ENCODE measurements at regions not wholly inside any gene's neighbourhood (a gene's known extent, or its start where the extent isn't known, plus 50 kb on each side); places are given as distances from the start of the nearest gene placed in this dataset.
"Not testable (repeated sequence)": the region's sequence is repeated elsewhere in the genome, so short reads cannot be mapped to it uniquely, and the experiment has no call there.

DNA sequence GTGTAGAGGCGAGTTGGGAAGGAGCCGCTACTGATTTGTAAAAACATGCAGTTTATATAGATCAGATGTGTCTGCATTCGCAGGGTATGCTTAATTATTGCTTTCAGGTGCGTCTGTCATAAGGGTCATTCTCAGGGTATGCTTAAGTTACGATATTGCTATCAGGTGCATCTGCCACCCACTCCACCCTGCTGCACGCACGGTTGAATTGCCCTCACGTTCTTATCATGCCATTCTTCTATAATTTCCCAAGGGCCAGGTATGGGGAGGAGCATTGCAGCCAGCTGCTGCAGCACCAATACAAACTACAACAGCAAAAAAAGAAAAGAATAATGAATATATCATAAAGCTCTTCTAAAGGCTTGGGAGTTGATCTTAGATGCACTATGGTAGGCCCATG lies 230.0 kb downstream of the KBTBD8 start:
- Histone ChIP-seq H3K9ac (ENCODE audit: insufficient read length, low read depth) (no peak overlapping the region), H3K27me3 (ENCODE audit: insufficient read depth, insufficient read length) (no peaks in the 10 kb centered on the region), H3K36me3 (ENCODE audit: insufficient read depth, insufficient read length, low read length) (no peaks in the 10 kb centered on the region), H3K9me3 (ENCODE audit: insufficient read depth, low read length) (no peaks in the 10 kb centered on the region), H3K4me3 (ENCODE audit: insufficient read length, low read depth) (no peak overlapping the region), H3K4me1 (ENCODE audit: insufficient read depth, insufficient read length) (no peaks in the 10 kb centered on the region)
- no peak for TF ChIP-seq SUZ12 (IDR thresholded peaks at IDR 0.05; ENCODE audit: extremely low read depth, insufficient read depth, insufficient read length)
- no peak for TF ChIP-seq YY1 (IDR thresholded peaks at IDR 0.05; ENCODE audit: insufficient read depth, insufficient read length)
- TF ChIP-seq ZNF274 (IDR thresholded peaks at IDR 0.05; ENCODE audit: low read depth, low read length), result no peak
- DNase-seq (ENCODE audit: low read depth, low spot score), result no peak

DNA sequence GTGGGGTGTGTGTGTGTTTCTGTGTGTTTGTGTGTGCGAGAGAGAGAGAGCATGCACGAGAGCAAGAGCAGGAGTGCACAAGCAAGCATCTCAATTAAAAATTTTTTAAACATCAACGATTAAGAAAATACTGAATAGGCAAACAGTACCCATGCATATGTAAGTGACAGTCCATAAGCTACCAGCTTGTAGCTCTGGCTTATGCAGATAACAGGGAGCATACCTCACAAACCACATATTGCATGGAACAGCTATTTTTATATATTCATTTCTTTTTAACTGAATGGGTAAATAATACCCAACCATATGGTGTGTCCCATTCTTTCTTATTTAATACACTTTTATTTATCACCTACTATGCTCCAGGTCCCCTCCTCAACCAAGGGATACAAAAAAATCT lies 234.5 kb downstream of the KBTBD8 start:
- DNase-seq (ENCODE audit: low read depth, low spot score), result no peak
- Histone ChIP-seq H3K27me3 (ENCODE audit: insufficient read depth, insufficient read length) (no peaks in the 10 kb centered on the region), H3K36me3 (ENCODE audit: insufficient read depth, insufficient read length, low read length) (no peaks in the 10 kb centered on the region), H3K9me3 (ENCODE audit: insufficient read depth, low read length) (no peaks in the 10 kb centered on the region), H3K4me1 (ENCODE audit: insufficient read depth, insufficient read length) (no peaks in the 10 kb centered on the region), H3K4me3 (ENCODE audit: insufficient read length, low read depth) (no peak overlapping the region), H3K9ac (ENCODE audit: insufficient read length, low read depth) (no peak overlapping the region)
- TF ChIP-seq ZNF274 (IDR thresholded peaks at IDR 0.05; ENCODE audit: low read depth, low read length), result no peak
- no peak for TF ChIP-seq SUZ12 (IDR thresholded peaks at IDR 0.05; ENCODE audit: extremely low read depth, insufficient read depth, insufficient read length)
- no peak for TF ChIP-seq YY1 (IDR thresholded peaks at IDR 0.05; ENCODE audit: insufficient read depth, insufficient read length)

DNA sequence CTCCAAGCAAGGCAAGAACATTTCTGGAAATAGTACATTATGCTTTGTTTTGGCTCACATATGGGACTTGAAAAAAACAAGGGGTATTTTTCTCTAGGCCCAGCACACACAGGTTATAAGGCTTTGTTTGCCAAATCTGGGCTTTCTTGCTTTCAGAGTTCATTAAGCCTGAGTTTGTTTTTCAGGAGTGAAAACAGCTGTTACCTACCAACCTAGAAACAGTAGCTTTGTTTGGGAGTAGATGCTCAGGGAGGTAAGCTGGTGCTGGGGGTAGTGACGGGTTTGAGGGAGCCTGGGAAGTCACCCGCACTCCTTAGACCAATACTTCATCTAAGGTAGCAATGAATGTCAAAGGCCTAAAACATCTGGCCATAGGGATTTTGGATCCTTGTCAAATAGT lies 241.2 kb downstream of the KBTBD8 start:
- H3K36me3 ChIP-seq (ENCODE audit: insufficient read depth, insufficient read length, low read length), result no peaks in the 10 kb centered on the region

DNA sequence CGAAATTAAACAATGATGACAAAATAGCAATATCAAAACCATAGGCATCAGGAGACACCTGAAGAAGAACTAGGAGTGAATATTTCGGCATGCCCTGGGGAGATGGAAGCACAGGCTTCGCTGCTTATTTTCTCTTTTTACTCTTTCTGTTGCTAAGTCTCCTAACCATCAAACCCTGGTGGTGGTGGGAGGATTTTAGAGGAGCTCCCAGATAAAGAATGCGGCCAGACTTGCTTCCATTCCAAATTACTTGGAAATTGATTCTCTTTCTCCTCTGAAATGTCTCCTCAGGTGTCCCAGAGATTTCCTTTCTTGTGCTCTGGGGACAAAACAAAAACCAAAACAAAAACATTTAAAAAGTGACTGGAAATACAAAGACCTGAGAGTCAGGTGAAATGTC lies 243.0 kb downstream of the KBTBD8 start:
- Histone ChIP-seq H3K9me3 (ENCODE audit: insufficient read depth, low read length) (no peaks in the 10 kb centered on the region), H3K4me3 (ENCODE audit: insufficient read length, low read depth) (no peak overlapping the region), H3K27me3 (ENCODE audit: insufficient read depth, insufficient read length) (no peaks in the 10 kb centered on the region), H3K4me1 (ENCODE audit: insufficient read depth, insufficient read length) (no peaks in the 10 kb centered on the region), H3K9ac (ENCODE audit: insufficient read length, low read depth) (no peak overlapping the region), H3K36me3 (ENCODE audit: insufficient read depth, insufficient read length, low read length) (no peaks in the 10 kb centered on the region)
- TF ChIP-seq ZNF274 (IDR thresholded peaks at IDR 0.05; ENCODE audit: low read depth, low read length) (no peak), YY1 (IDR thresholded peaks at IDR 0.05; ENCODE audit: insufficient read depth, insufficient read length) (no peak), SUZ12 (IDR thresholded peaks at IDR 0.05; ENCODE audit: extremely low read depth, insufficient read depth, insufficient read length) (no peak)
- DNase-seq (ENCODE audit: low read depth, low spot score), result no peak

More for the DNA sequence above, 241.2 kb downstream of the KBTBD8 start:
- H3K27me3 ChIP-seq (ENCODE audit: insufficient read depth, insufficient read length), result no peaks in the 10 kb centered on the region
- no peaks in the 10 kb centered on the region for H3K4me1 ChIP-seq (ENCODE audit: insufficient read depth, insufficient read length)
- no peak for DNase-seq (ENCODE audit: low read depth, low spot score)
- H3K9me3 ChIP-seq (ENCODE audit: insufficient read depth, low read length), result no peaks in the 10 kb centered on the region
- H3K9ac ChIP-seq (ENCODE audit: insufficient read length, low read depth), result no peak overlapping the region
- TF ChIP-seq SUZ12 (IDR thresholded peaks at IDR 0.05; ENCODE audit: extremely low read depth, insufficient read depth, insufficient read length) (no peak), ZNF274 (IDR thresholded peaks at IDR 0.05; ENCODE audit: low read depth, low read length) (no peak), YY1 (IDR thresholded peaks at IDR 0.05; ENCODE audit: insufficient read depth, insufficient read length) (no peak)
- no peak overlapping the region for H3K4me3 ChIP-seq (ENCODE audit: insufficient read length, low read depth)

DNA sequence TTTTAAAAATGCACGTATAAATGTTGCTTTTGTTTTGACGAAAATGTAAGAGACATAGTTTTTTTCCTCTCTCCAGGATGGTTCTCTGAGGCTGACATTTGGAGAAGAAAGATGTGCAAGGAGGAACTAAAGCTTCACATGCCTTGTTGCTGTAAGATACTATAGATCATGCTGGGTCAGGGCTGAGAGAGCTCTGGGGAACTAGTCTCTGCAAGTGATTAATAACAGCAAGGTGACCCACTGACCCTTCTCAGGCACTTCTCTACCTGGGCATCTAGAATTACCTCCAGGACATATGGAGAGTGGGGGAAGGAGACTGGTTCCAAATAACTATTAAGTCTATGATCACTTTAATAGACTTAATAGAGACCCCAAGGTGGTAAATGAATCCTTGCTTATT lies 246.0 kb downstream of the KBTBD8 start:
- no peak for TF ChIP-seq ZNF274 (IDR thresholded peaks at IDR 0.05; ENCODE audit: low read depth, low read length)
- TF ChIP-seq SUZ12 (IDR thresholded peaks at IDR 0.05; ENCODE audit: extremely low read depth, insufficient read depth, insufficient read length), result no peak
- TF ChIP-seq YY1 (IDR thresholded peaks at IDR 0.05; ENCODE audit: insufficient read depth, insufficient read length), result no peak

DNA sequence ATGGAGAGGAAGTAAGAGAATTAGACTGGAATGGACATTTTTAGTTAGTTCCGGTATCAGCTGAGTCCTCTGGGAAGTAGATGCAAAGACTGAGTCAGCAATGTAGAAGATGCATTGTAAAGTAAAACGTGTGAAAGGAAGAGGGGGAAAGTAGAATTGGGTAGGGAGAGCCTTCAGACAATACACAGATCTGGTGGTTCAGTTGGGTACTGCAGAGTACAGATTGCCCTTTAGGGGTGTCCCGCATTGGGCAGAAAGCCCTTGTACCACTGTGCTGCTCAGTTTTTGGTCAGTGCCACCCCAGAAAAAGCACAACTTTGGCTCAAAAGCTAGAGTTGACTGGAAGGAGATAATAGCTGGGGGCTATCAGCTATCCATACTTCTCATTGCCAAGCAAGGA lies 247.4 kb downstream of the KBTBD8 start:
- no peak for DNase-seq (ENCODE audit: low read depth, low spot score)
- no peak overlapping the region for H3K9ac ChIP-seq (ENCODE audit: insufficient read length, low read depth)
- TF ChIP-seq YY1 (IDR thresholded peaks at IDR 0.05; ENCODE audit: insufficient read depth, insufficient read length) (no peak), SUZ12 (IDR thresholded peaks at IDR 0.05; ENCODE audit: extremely low read depth, insufficient read depth, insufficient read length) (no peak), ZNF274 (IDR thresholded peaks at IDR 0.05; ENCODE audit: low read depth, low read length) (no peak)
- no peaks in the 10 kb centered on the region for H3K9me3 ChIP-seq (ENCODE audit: insufficient read depth, low read length)
- no peaks in the 10 kb centered on the region for H3K4me1 ChIP-seq (ENCODE audit: insufficient read depth, insufficient read length)
- H3K27me3 ChIP-seq (ENCODE audit: insufficient read depth, insufficient read length), result no peaks in the 10 kb centered on the region
- no peak overlapping the region for H3K4me3 ChIP-seq (ENCODE audit: insufficient read length, low read depth)
- H3K36me3 ChIP-seq (ENCODE audit: insufficient read depth, insufficient read length, low read length), result no peaks in the 10 kb centered on the region

More for the DNA sequence above, 246.0 kb downstream of the KBTBD8 start:
- H3K4me3 ChIP-seq (ENCODE audit: insufficient read length, low read depth), result no peak overlapping the region
- no peaks in the 10 kb centered on the region for H3K27me3 ChIP-seq (ENCODE audit: insufficient read depth, insufficient read length)
- no peak for DNase-seq (ENCODE audit: low read depth, low spot score)
- no peaks in the 10 kb centered on the region for H3K36me3 ChIP-seq (ENCODE audit: insufficient read depth, insufficient read length, low read length)
- H3K4me1 ChIP-seq (ENCODE audit: insufficient read depth, insufficient read length), result no peaks in the 10 kb centered on the region
- H3K9me3 ChIP-seq (ENCODE audit: insufficient read depth, low read length), result no peaks in the 10 kb centered on the region
- no peak overlapping the region for H3K9ac ChIP-seq (ENCODE audit: insufficient read length, low read depth)

DNA sequence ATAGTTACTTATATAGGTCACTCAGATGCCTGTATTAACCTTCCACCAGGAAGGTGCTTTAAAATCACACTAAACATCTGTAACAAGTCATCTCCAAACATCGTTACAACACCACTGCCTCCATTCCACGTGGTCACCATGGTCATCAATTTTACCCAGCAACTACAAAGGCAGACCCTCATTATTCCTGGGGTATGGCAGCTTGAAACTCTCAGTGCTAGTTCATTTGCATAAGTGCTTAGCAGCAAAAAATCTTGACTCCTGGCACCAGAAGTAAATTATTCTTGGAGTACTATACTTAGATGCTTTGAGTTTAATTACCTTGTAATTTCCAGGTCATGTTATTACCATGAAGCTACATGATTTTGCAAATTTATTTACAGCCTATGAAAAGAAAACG lies 250.6 kb downstream of the KBTBD8 start:
- Histone ChIP-seq H3K9ac (ENCODE audit: insufficient read length, low read depth) (no peak overlapping the region), H3K27me3 (ENCODE audit: insufficient read depth, insufficient read length) (no peaks in the 10 kb centered on the region), H3K36me3 (ENCODE audit: insufficient read depth, insufficient read length, low read length) (no peaks in the 10 kb centered on the region), H3K4me1 (ENCODE audit: insufficient read depth, insufficient read length) (no peaks in the 10 kb centered on the region), H3K9me3 (ENCODE audit: insufficient read depth, low read length) (peaks cover 5% of the 10 kb centered on the region; the same call in 1 of the 2 replicates), H3K4me3 (ENCODE audit: insufficient read length, low read depth) (no peak overlapping the region)
- TF ChIP-seq SUZ12 (IDR thresholded peaks at IDR 0.05; ENCODE audit: extremely low read depth, insufficient read depth, insufficient read length) (no peak), ZNF274 (IDR thresholded peaks at IDR 0.05; ENCODE audit: low read depth, low read length) (no peak), YY1 (IDR thresholded peaks at IDR 0.05; ENCODE audit: insufficient read depth, insufficient read length) (no peak)
- DNase-seq (ENCODE audit: low read depth, low spot score), result no peak

DNA sequence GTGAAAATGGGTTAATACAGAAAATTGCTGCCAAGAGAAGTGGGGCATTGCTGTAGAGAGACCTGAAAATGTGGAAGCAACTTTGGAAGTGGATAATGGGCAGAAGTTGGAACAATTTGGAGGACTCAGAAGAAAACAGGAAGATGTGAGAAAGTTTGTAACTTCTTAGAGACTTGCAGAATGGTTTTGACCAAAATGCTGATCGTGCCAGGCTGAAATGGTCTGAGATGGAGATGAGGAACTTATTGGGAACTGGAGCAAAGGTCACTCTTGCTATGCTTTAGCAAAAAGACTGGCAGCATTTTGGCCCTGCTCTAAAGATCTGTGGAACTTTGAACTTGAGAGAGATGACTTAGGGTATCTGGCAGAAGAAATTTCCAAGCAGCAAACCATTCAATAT lies 254.8 kb downstream of the KBTBD8 start:
- H3K9ac ChIP-seq (ENCODE audit: insufficient read length, low read depth); H3K9me3 ChIP-seq (ENCODE audit: insufficient read depth, low read length); H3K4me3 ChIP-seq (ENCODE audit: insufficient read length, low read depth); DNase-seq (ENCODE audit: low read depth, low spot score); H3K36me3 ChIP-seq (ENCODE audit: insufficient read depth, insufficient read length, low read length); H3K27me3 ChIP-seq (ENCODE audit: insufficient read depth, insufficient read length); H3K4me1 ChIP-seq (ENCODE audit: insufficient read depth, insufficient read length): not testable (repeated sequence)

Measured in NT2/D1 (cell line).